ENCODE measurements at regions not wholly inside any gene's neighbourhood (a gene's known extent, or its start where the extent isn't known, plus 50 kb on each side); places are given as distances from the start of the nearest gene placed in this dataset.

- TF ChIP-seq CTCF (conservative IDR thresholded peaks at IDR 0.05; ENCODE audit: low read length): no peak
- DNase-seq (ENCODE audit: low read depth): peak; percentile 42
- H3K4me3 ChIP-seq (ENCODE audit: low read length): no peak overlapping the region
Measured at GRCh38 chr21:34219334-34220060, 144.3 kb upstream of the KCNE2 start.

GRCh38 chr21:34220556-34221195 lies 143.1 kb upstream of the KCNE2 start:
- no peak for TF ChIP-seq CTCF (conservative IDR thresholded peaks at IDR 0.05; ENCODE audit: low read length)
- no peak overlapping the region for H3K4me3 ChIP-seq (ENCODE audit: low read length)

GRCh38 chr21:34221331-34222030 lies 142.3 kb upstream of the KCNE2 start:
- no peak for TF ChIP-seq CTCF (conservative IDR thresholded peaks at IDR 0.05; ENCODE audit: low read length)
- no peak overlapping the region for H3K4me3 ChIP-seq (ENCODE audit: low read length)
- no peak for DNase-seq (ENCODE audit: low read depth)

More at GRCh38 chr21:34220556-34221195, 143.1 kb upstream of the KCNE2 start:
- no peak for DNase-seq (ENCODE audit: low read depth)

GRCh38 chr21:34222031-34222335 lies 141.8 kb upstream of the KCNE2 start:
- no peak for DNase-seq (ENCODE audit: low read depth)
- TF ChIP-seq CTCF (conservative IDR thresholded peaks at IDR 0.05; ENCODE audit: low read length): no peak
- no peak overlapping the region for H3K4me3 ChIP-seq (ENCODE audit: low read length)

- no peak for TF ChIP-seq CTCF (conservative IDR thresholded peaks at IDR 0.05; ENCODE audit: low read length)
- no peak overlapping the region for H3K4me3 ChIP-seq (ENCODE audit: low read length)
- DNase-seq (ENCODE audit: low read depth): no peak
Measured at GRCh38 chr21:34223376-34223775, 140.4 kb upstream of the KCNE2 start.

GRCh38 chr21:34227386-34227852 lies 136.4 kb upstream of the KCNE2 start:
- H3K4me3 ChIP-seq (ENCODE audit: low read length): no peak overlapping the region
- no peak for TF ChIP-seq CTCF (conservative IDR thresholded peaks at IDR 0.05; ENCODE audit: low read length)
- DNase-seq (ENCODE audit: low read depth): no peak
